DOHH2 (cell line): ENCODE measurements at regions not wholly inside any gene's neighbourhood (a gene's known extent, or its start where the extent isn't known, plus 50 kb on each side); places are given as distances from the start of the nearest gene placed in this dataset.

Experiments
- EZH2phosphoT487 ChIP-seq: fragments of 200-600 bp; sonication (generic); IDR thresholded peaks from 2 replicates; pipeline ENCODE4 v1.6.1; 2017; ENCODE audit warnings: borderline replicate concordance, mild to moderate bottlenecking, antibody characterized with exemption, low read length, moderate library complexity, mixed read lengths
- TF ChIP-seq, protein P1 (sequence below): fragments of 200-600 bp; sonication (generic); IDR thresholded peaks from one replicate; pipeline ENCODE4 v1.5.1; 2014; ENCODE audit warnings: antibody characterized with exemption, mild to moderate bottlenecking, low read depth, low read length; ENCODE audit not compliant: poor library complexity, severe bottlenecking

DNA sequence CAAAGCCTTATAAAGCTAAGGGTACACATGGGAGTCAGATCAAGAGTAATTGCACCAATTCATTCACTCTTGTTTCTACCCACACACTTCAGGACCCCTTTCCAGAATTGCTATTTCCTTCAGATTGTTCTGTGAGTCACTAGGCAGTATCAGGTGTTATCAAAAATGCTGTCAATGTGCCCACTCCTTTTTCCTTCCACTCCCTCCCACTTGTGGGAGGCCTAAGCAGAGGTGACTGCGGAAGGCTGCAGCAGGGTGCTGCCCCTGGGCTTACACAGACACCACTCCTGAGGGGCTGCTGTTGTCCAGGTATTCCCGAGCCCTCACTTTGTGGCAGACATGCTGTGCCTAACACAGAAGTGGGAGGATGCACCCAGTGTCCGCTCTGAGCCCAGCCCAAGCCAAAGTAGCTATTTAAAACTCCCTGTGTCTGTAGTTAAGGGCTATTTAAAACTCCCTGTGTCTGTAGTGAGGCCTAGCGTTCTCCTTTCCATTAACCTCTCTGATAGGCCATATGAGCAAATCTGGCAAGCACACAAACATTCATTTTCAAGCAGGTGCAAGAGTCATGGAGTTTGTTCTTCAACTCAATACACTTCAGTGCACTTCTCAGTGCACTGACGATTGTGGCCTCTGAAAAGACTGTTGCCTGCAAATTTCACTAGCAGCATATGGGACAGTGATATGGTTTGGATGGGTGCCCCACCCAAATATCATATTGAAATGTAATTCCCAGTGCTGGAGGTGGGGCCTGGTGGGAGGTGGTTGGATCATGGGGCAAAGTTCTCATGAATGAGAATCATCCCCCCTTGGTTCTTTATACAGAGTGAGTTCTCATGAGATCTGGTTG is 117.8 kb downstream of the PHLDA1 start:
- TF ChIP-seq, protein P1, sequence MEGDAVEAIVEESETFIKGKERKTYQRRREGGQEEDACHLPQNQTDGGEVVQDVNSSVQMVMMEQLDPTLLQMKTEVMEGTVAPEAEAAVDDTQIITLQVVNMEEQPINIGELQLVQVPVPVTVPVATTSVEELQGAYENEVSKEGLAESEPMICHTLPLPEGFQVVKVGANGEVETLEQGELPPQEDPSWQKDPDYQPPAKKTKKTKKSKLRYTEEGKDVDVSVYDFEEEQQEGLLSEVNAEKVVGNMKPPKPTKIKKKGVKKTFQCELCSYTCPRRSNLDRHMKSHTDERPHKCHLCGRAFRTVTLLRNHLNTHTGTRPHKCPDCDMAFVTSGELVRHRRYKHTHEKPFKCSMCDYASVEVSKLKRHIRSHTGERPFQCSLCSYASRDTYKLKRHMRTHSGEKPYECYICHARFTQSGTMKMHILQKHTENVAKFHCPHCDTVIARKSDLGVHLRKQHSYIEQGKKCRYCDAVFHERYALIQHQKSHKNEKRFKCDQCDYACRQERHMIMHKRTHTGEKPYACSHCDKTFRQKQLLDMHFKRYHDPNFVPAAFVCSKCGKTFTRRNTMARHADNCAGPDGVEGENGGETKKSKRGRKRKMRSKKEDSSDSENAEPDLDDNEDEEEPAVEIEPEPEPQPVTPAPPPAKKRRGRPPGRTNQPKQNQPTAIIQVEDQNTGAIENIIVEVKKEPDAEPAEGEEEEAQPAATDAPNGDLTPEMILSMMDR, result no peak
- no peak for TF ChIP-seq EZH2phosphoT487
